ENCODE measurements at regions not wholly inside any gene's neighbourhood (a gene's known extent, or its start where the extent isn't known, plus 50 kb on each side); places are given as distances from the start of the nearest gene placed in this dataset.

DNA sequence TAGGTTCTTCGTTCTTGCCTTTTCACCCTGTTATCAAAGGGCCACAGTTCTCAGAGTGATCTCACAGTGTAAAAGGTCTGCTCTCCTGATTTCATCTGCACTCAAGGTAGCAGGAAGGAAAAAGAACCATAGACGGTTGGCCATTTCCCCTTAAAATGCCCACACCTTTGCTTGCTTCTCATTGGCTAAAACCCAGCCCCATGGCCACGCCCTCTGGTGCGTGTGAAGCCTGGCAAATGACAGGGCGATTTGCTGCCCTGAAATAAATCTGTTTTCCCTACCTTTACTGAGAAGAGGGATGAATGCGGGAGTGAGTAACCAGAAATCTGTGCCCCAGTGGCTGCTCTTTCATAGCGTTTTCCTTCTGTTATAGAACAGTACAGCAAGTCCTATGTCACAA, 269.3 kb downstream of the POU4F1 start:
- no peak for DNase-seq (ENCODE audit: low spot score)

DNA sequence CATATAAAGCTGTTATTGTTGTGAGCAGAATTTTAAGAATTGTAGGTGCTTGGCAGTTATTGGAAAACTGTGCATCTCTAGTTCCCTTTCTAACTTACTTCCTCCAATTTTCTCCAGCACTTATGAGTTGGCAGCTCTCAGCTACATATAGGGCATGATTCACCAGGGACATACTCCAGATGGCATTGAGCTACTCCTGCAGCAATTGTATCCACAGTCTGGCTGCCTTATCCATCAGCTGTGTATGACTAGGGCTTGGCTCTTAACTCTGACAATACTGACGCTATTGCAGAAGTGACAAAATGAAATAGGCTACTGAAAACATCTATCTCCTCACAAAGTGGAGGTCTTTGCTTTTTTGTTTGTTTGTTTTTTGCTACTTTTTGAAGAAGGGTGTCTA, 276.7 kb downstream of the POU4F1 start:
- DNase-seq (ENCODE audit: low spot score) = no peak

DNA sequence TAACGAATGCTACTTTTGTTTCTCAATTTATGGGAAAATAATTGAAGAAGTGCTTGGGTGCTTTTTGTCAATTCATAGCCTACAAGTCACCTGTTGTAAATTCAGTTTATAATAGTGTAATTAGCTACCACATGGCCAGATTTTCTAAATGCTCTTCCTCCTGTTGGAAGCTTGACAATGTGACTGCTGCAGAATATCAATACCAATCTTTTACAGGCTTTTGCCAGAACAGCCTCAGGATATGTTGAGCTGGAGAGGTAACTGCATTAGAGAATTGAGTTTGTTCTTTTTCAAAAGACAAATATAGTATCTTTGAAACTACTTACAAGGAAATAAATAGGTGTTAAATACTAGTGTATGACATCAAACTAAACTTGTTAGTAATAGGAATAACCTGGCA, 277.8 kb downstream of the POU4F1 start:
- DNase-seq (ENCODE audit: low spot score) = no peak

DNA sequence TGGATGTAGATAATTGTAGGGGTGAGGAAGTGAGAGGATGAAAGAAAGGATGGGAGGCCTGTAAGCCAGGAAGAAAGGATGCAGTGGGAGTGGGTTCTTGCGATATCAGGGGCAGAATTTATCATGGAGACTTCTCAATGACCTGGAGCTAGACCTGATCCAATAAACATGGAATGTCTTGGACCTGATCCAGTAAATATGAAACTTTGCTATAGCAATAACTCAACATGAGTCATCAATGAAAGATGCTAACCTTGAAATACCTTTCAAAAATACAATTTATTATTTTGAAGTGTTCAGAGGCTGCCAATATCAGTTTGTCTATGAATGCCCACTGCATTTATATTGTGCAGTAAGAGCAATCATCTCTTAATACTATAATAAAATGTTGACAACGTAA, 279.5 kb downstream of the POU4F1 start:
- no peak for DNase-seq (ENCODE audit: low spot score)

DNA sequence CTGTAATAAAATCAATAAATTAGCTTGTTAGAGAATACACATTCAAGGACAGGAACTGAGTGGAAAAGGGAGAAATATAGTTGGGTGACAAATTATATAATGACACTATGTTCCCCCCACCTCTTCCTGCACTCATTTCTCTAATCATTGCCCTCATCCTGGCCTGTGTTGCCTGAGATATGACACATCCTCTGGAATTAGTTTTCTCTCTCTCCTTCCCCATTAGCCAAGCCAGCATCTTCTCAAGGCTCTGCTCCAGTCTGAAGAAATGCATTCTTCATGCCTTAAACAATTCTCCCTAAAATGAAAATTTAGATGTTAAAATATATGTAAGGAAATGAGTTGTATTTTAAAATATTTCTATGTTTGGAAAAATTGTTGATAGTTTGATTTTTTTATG, 280.3 kb downstream of the POU4F1 start:
- no peak for DNase-seq (ENCODE audit: low spot score)

DNA sequence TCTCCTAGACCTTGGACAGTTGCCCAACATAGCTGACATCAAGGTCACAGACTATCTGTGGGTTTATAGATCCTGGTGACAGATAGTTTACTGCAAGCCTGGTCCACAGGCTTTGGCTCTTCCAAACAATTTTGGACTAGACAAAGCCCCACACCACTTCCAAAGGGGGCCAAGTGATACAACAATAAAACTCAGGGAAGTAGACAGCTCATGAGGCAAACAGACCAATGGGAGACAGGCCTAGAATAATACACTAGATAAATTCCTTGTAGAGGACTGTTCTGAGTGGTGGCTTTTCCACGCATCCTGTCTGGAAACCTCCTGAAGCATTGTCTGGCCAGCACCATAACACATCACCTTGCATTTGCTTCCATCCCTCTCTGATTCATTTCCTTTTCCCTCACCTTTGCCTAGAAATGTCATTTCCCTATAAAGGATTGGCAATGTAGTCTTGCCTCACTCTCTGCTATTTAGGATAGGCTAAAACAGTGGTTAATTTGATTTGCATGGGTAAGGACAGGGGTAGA, 284.2 kb downstream of the POU4F1 start:
- no peak for DNase-seq (ENCODE audit: low spot score)

DNA sequence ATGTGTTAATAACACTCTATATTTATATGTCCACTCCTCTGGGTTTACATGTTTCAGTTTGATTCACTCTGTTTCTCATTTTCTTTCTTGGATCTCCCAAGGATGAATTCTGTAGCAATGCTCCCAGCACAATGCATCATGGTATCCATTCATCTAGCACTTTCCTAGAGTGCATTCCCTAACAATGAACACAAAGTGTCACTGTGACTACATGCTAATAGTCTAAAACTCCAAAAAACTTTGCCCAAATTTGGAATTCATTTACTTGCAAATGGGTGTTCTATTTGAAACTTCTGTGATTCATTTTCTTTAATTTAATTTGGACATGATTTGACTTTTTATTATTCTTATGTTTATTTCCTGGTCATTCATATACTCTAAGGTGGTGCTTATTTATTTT, 286.3 kb downstream of the POU4F1 start:
- no peak for DNase-seq (ENCODE audit: low spot score)

DNA sequence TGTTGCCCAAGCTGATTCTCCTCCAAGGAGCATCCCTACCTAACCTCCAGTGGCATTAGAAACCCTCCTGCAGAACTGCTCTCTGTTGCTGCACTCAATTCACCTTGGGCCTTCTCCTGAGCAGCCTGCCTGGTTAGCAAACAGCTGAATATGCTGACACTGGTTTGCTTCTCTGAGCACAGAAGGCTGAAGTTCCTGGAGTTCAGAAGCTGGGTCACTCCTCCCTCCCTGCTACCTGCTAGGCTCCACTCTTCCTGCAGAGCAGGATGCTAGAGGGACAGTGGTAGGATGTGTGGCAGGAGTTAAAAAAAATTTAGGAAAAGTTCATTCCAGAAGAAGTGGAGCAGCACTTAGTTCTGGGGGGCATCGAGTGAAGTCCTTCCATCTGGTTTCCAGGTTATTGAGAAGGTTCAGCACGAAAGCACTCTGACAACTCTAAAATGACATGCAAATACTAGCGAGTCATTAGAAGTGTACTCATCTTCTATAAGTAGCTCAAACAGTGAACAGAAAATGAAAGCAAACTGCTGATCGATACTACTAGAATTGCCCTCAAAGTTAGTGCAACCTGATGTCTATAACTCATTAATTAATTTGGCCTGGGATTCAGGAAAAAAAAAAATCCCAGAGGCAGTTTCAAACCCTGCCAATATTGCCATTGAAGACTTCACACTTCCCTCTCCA, 293.7 kb downstream of the POU4F1 start:
- no peak for DNase-seq (ENCODE audit: low spot score)

DNA sequence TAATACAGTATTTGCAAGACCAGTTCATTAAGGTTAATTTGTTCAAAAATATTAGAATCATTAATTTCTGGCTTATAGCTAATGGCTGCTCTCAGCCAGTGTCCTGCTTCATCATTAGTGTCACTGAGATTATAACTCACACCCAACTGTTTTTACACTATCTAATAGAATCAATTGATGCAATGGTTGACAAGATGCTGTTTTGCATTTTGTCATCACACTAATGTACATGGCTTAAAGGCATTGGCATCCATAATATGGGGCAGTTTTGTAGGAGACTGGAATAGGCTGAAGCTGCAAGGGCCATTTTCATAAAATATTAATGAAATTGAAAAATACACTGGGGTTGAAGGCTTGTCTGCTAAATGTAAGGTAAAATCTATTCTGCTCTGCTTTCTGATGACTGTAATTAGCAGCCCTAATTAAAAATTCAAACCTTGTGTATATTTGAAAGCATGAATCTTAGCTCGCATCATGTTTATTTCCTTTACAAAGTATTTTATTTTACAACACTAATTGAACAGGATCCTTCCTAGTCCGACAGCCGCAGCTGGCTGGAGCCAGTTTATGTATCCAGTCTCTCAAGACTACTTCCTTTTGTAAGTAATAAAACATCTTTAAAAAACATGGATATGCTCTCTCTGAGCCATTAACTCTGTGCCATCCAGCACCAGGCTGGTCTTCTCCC, 296.7 kb downstream of the POU4F1 start:
- DNase-seq (ENCODE audit: low spot score) = no peak

DNA sequence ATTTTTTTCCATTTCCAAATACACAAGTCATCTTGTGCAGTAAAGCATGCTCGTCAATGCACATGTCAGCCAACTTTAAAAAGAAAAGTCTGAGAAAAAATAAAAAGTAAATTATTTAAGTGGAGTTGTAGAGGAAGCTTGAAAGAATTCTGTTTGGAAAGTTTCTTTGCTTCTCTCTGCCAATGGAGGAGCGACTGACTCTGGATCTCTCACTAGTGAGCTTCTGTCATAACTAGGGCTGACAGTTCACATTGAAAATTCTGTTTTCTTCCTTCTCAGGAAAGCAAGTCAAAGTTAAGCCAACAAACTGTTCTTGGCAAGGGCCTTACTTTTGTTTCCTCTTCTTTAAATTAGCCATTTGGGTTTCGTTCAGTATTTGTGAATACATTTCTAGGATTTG, 298.2 kb downstream of the POU4F1 start:
- DNase-seq (ENCODE audit: low spot score) = no peak

DNA sequence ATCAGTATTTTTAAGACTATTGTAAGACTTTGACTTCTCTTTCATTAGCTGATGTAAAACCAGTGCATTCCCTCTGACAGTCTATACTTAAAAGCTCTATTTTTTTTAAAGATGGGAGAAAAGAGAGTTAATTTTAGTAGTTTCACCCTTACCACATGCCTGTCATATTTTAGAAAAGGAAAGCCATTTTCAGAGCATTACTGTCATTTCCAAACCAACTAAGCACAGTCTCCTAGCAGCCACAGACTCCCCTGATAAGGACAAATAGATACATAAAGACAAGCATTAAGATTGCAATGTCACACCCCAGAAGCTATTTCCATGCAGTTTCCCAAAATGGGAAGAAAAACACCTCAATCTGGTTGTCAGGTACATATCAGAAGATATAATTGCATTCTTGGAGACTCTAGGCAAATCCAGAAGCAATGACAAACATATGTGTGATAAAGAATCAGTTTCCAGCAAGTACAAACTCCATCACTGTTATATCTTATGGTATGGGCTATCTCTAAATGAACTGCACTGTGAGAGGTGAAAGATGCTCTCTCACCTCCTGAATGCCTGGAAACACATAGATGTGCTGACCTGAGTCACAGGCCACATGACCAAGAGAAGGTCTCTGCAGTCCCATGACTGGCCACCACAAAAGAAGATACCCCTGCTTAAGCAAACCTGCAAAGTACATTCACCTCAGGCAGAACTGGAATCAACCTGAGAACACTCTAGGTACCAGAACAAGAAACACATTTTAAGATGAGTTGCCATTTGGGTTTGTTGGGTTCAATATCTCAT, 303.3 kb downstream of the POU4F1 start:
- DNase-seq (ENCODE audit: low spot score) = no peak

DNA sequence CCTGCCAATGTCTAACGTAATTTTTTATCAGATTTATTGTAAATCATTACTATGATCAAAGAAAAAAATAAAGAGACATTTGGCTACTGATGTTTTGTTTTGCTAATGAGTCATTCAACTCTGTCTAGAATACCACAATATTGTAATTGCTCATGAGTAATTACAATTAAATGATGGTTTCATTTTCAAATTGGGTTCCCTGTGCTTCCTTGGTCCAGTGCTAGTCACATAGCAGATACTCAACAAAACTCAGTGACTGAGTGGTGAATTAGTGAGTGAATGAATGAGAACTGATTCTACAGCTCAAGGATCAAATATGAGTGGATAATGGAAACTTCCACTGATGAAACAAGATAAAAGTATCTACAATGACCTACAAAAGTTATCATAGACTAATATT, 304.7 kb downstream of the POU4F1 start:
- no peak for DNase-seq (ENCODE audit: low spot score)

DNA sequence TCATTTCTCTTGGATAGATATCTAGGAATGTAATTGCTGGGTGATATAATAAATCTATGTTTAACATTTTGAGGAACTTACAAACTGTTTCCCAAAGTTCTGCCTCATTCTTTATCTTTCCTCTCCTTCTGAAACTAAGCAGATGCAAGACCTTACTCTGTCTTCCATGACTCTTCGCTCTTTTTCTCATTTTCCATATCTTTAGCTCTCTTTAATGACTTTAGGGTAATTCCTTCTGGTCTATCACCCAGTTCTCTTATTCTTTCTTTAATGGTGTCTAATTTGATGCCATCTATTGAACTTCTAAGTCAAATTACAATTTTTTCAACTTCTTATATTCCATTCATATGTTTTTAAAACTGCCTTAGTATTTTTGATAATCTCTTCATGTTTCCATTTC, 316.6 kb downstream of the POU4F1 start:
- DNase-seq (ENCODE audit: low spot score) = no peak

DNA sequence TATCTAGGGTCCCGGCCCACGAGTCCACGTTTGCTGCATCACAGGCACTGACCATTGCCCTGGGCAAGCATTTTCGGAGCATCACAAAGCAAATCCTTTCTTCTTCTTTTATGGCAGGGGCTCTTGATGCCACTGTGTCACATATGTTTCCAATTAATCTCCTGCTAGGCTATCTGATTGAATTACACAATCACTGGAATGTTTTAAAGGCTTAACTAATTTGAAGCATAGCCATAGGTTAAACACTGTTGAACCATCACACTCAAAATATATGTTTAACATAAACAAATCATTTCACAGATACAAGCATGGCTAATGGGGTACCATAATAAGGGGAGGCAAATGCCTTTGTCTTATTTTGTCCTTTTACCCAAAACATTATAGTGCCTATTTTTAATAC, 338.3 kb downstream of the POU4F1 start:
- DNase-seq (ENCODE audit: low spot score) = no peak

DNA sequence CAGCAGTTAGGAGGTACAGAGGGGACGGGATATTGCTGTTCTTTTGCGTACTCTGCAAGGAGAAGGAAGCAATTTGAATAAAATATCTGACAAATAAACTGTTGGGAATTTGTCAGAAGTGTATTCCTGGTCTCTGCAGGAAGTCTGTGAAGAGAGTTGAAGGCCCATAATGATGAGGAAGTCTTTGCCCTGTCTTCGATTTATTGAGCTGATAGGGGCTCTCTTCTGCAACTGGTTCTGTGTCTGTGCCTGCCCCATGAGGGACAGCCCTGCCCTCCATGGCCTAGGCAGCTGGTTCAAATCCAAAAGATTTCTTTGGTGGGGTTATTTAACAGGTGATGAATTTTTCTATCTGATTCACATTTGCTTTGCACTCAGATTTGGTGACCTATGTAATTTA, 339.7 kb upstream of the EDNRB start:
- DNase-seq (ENCODE audit: low spot score) = no peak

DNA sequence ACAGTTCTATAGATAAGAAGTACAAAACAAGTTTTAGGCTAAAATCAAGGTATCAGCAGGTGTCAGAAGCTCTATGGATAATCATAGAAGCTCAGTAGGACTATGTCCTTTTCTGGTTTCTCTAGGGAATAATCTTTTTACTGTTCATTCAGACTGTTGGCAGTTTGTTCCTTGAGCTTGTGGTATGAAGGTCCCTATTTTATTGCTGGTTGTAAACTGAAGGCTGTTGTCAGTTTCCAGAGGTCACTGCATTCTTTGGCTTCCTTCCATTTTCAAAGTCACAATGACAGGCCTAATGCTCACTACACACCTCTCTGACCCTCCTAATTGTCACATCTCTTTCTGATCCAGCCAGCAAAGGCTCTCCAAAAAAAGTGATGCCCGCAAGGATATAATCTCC, 337.9 kb upstream of the EDNRB start:
- DNase-seq (ENCODE audit: low spot score) = no peak

DNA sequence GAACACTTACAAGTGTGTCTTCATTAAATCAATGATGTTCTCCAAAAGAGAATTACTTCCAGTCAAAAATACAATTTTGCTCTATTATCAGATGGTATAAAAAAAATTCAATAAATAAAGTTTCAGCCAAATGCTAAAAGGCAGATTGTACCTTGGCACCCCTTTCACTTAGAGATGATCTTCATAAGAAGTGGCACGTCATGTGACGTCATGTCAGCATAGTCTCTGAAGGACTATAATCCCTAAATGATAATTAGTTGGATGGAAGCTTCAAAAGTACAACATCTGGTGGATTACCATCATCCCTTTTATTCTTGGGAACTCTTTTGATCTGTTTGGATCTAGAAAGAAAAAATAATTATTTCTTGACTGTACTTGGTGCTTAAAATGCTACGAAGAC, 335.5 kb upstream of the EDNRB start:
- DNase-seq (ENCODE audit: low spot score) = no peak

DNA sequence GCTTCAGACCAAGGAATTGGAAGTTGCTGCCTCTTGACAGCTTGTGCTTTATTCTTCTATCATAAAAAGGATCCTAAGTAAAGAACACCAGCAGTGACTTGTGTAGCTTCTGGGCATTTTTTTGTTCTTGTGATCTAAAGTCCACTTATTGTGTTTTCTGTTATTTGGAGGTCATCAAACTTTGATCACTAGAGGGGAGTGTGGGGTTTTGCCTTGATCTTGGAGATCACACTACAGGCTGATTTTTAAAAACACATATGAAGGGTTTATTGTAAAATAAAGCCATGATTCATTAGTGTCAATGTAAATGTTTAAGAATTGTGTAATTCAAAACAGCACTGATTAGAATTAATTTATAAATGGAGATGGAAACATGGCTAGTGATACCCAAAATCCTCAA, 328.7 kb upstream of the EDNRB start:
- no peak for DNase-seq (ENCODE audit: low spot score)

DNA sequence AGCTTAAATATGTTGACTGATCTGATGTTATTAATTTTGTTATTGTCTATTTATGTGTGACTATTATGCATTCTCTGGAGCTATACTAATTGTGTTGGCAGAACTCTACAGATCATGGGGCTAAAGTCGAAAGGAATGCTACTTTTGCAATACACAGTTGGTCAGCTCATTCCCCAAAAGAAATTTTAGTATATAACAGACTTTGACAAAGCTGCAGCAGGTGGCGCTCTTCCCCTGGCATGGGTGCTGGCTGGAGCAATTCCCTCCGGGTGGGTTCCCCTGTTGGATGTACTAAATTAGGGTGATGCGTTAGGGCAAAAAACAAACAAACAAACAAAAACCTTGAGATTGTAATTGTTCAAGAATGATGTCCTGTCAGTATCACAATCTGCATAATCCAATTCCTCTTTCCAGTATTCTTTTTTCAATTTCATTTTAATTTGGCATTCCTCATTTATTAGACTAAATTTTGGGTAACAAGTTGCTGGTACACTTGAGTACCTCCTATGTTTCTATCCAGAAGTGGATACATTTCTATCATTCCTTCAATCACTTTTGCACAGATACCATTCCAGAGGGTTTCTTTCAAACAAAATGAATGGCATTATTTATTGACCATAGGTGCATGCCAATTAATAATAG, 322.8 kb upstream of the EDNRB start:
- peak; percentile 68 for DNase-seq (ENCODE audit: low spot score)

DNA sequence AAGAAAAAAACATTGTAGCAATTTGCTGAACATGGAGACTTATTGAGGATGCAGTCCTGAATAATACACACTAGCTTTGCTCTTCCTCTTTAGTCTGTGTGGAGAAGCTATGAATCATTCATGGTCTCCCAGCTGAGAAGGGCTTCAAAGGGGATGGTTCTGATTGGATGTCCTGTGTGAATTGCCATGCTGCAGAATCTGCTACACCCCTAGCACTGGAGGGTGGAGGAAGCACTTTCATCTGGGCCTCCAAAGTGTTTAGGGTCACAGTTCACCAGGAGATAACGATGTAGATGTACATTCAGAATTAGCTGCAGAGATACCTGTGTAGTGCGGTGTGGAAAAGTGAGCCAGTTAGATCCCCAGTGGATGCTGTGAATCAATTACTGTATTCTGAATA, 321.1 kb upstream of the EDNRB start:
- no peak for DNase-seq (ENCODE audit: low spot score)

DNA sequence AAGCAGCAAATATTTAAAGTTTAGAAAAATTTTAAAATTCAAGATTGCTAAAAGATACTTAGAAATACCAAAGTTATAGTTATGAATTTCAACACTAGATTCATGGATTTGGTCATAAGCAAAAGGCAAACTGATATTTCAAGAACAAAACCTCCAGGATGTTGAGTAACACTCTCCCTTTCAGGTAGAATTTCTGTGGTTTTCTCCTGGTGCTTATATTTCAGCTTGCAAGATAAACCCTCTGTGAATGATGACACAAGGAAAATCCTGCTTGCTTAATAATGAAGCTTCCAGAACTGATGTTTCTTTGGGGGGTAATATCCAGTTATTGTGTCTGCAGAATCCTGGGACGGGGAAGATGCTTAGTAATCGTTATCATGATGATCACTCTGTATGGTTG, 320.3 kb upstream of the EDNRB start:
- no peak for DNase-seq (ENCODE audit: low spot score)

DNA sequence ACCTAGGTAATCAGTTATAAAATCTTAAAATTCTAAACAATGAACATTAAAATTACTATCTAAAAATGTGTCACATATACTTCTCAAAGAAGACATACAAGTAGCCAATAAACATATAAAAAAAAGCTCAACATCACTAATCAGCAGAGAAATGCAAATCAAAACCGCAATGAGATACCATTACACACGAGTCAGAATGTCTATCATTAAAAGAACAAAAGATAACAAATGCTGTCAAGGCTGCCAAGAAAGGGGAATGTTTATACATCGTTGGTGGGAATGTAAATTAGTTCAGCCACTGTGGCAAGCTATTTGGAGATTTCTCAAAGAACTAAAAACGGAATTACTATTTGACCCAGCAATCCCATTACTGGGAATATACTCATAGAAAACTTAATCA, 310.3 kb upstream of the EDNRB start:
- DNase-seq (ENCODE audit: low spot score) = no peak

DNA sequence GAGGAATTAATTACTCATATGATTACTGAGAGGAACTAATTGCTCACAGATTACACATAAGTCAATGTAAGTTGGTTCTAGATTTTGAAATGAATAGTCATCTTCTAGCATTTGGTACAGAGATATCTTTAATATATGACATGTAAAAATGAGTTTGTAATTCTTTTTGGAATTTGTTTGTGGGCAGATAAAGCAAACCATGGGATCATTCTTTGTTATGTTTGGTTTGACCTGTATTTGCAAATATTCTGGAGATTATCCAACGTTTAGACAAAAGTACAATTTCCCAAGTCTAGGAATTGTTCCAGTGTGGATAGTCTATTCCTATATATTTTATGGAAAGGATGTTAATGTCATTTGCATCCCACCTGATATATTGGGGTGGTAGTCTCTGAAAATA, 309.6 kb upstream of the EDNRB start:
- no peak for DNase-seq (ENCODE audit: low spot score)

Data from ecto neural progenitor cell (in vitro differentiated cells).